ENCODE measurements at regions not wholly inside any gene's neighbourhood (a gene's known extent, or its start where the extent isn't known, plus 50 kb on each side); places are given as distances from the start of the nearest gene placed in this dataset.

- no peak overlapping the region for H3K4me3 ChIP-seq (ENCODE audit: low read depth, low read length)
- no peak for TF ChIP-seq CTCF (IDR thresholded peaks at IDR 0.05; ENCODE audit: insufficient read depth, low read length, poor library complexity, severe bottlenecking)
- no peaks in the 10 kb centered on the region for H3K27me3 ChIP-seq (ENCODE audit: control insufficient read depth, insufficient read depth, low read length)
- DNase-seq (ENCODE audit: low read depth): no peak
- H3K36me3 ChIP-seq (ENCODE audit: control insufficient read depth, insufficient read depth, low read length): no peaks in the 10 kb centered on the region
Observed at GRCh38 chr6:21772477-21772876, 178.9 kb downstream of the SOX4 start.

- DNase-seq (ENCODE audit: low read depth): no peak
- no peak for TF ChIP-seq CTCF (IDR thresholded peaks at IDR 0.05; ENCODE audit: insufficient read depth, low read length, poor library complexity, severe bottlenecking)
- H3K4me3 ChIP-seq (ENCODE audit: low read depth, low read length): no peak overlapping the region
- H3K27me3 ChIP-seq (ENCODE audit: control insufficient read depth, insufficient read depth, low read length): no peaks in the 10 kb centered on the region
- no peaks in the 10 kb centered on the region for H3K36me3 ChIP-seq (ENCODE audit: control insufficient read depth, insufficient read depth, low read length)
Observed at GRCh38 chr6:21772884-21773575, 179.5 kb downstream of the SOX4 start.

GRCh38 chr6:21773576-21773968 is 180.0 kb downstream of the SOX4 start:
- Histone ChIP-seq H3K36me3 (ENCODE audit: control insufficient read depth, insufficient read depth, low read length) (no peaks in the 10 kb centered on the region), H3K27me3 (ENCODE audit: control insufficient read depth, insufficient read depth, low read length) (no peaks in the 10 kb centered on the region), H3K4me3 (ENCODE audit: low read depth, low read length) (no peak overlapping the region)
- no peak for DNase-seq (ENCODE audit: low read depth)
- TF ChIP-seq CTCF (IDR thresholded peaks at IDR 0.05; ENCODE audit: insufficient read depth, low read length, poor library complexity, severe bottlenecking): no peak

- no peak for DNase-seq (ENCODE audit: low read depth)
- H3K36me3 ChIP-seq (ENCODE audit: control insufficient read depth, insufficient read depth, low read length): no peaks in the 10 kb centered on the region
- TF ChIP-seq CTCF (IDR thresholded peaks at IDR 0.05; ENCODE audit: insufficient read depth, low read length, poor library complexity, severe bottlenecking): no peak
- H3K4me3 ChIP-seq (ENCODE audit: low read depth, low read length): no peak overlapping the region
- no peaks in the 10 kb centered on the region for H3K27me3 ChIP-seq (ENCODE audit: control insufficient read depth, insufficient read depth, low read length)
Observed at GRCh38 chr6:21777846-21778245, 184.3 kb downstream of the SOX4 start.

- TF ChIP-seq CTCF (IDR thresholded peaks at IDR 0.05; ENCODE audit: insufficient read depth, low read length, poor library complexity, severe bottlenecking): no peak
- Histone ChIP-seq H3K36me3 (ENCODE audit: control insufficient read depth, insufficient read depth, low read length) (no peaks in the 10 kb centered on the region), H3K4me3 (ENCODE audit: low read depth, low read length) (no peak overlapping the region), H3K27me3 (ENCODE audit: control insufficient read depth, insufficient read depth, low read length) (no peaks in the 10 kb centered on the region)
- no peak for DNase-seq (ENCODE audit: low read depth)
Observed at GRCh38 chr6:21780141-21780540, 186.6 kb downstream of the SOX4 start.

- no peak for TF ChIP-seq CTCF (IDR thresholded peaks at IDR 0.05; ENCODE audit: insufficient read depth, low read length, poor library complexity, severe bottlenecking)
- Histone ChIP-seq H3K27me3 (ENCODE audit: control insufficient read depth, insufficient read depth, low read length) (no peaks in the 10 kb centered on the region), H3K36me3 (ENCODE audit: control insufficient read depth, insufficient read depth, low read length) (no peaks in the 10 kb centered on the region), H3K4me3 (ENCODE audit: low read depth, low read length) (no peak overlapping the region)
- DNase-seq (ENCODE audit: low read depth): no peak
Observed at GRCh38 chr6:21780679-21781078, 187.1 kb downstream of the SOX4 start.
